ENCODE measurements at regions not wholly inside any gene's neighbourhood (a gene's known extent, or its start where the extent isn't known, plus 50 kb on each side); places are given as distances from the start of the nearest gene placed in this dataset.

DNA sequence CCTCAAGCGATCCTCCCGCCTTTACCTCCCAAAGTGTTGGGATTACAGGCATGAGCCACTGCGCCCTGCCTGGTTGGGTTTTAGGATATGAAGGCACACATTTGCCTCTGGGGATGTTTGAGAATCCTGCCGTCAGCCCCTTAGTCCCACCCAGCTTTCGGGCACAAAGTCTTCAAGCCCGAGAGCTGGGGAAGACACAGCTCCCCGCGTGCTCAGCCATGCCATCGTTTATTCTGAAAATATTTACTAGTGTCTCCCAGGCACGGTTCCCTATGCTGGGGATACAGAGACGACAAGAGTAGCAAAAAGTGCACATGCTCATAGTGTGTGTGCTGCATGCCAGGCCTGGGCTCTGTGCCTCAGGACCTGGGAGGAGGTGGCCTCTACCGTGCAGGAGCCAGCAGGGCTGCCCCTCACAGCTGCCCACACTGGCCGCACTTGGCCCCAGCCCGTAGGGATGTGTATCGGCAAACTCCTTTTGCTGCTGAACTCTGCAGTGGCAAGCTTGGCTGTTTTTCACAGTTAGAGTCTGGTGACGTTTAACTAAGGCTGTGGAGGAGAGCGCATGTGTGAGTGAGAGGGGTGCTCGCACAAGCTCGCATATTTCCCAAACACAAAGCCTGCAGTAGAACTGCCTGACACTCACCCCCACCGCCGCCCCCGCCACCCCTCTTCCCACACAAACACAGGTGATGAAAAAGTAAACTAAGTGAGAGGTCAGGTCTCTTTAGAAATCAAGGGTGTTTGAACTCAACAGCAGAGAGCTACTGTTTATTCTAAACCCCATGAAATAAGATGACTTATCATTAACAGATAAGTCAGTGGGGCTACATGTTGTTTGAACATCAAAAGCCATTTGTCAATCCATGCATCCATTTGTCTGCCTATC, 266.4 kb downstream of the MRTFB start:
- TF ChIP-seq YY1 (IDR thresholded peaks at IDR 0.05; ENCODE audit: insufficient read depth, insufficient read length) (no peak), ZNF274 (IDR thresholded peaks at IDR 0.05; ENCODE audit: low read depth, low read length) (no peak), SUZ12 (IDR thresholded peaks at IDR 0.05; ENCODE audit: extremely low read depth, insufficient read depth, insufficient read length) (no peak)

All from NT2/D1 (cell line).